HG02870 (cell line): ENCODE measurements at regions not wholly inside any gene's neighbourhood (a gene's known extent, or its start where the extent isn't known, plus 50 kb on each side); places are given as distances from the start of the nearest gene placed in this dataset.
"Not testable (repeated sequence)": the region's sequence is repeated elsewhere in the genome, so short reads cannot be mapped to it uniquely, and the experiment has no call there.

Experiments used
- ATAC-seq: cut with Tn5 transposase; IDR thresholded peaks from one replicate; pipeline ENCODE4 v1.9.1; 2021; ENCODE audit warnings: mild to moderate bottlenecking, moderate library complexity; ENCODE audit not compliant: unreplicated experiment

- ATAC-seq = no peak
Measured at GRCh38 chr5:57915536-57915935, 432.9 kb upstream of the ACTBL2 start.

- no peak for ATAC-seq
Measured at GRCh38 chr5:57911438-57911837, 428.8 kb upstream of the ACTBL2 start.

GRCh38 chr5:57906671-57907070 lies 424.1 kb upstream of the ACTBL2 start:
- no peak for ATAC-seq

- ATAC-seq = no peak
Measured at GRCh38 chr5:57903458-57903857, 420.8 kb upstream of the ACTBL2 start.

- ATAC-seq = no peak
Measured at GRCh38 chr5:57902095-57902494, 419.5 kb upstream of the ACTBL2 start.

- ATAC-seq = no peak
Measured at GRCh38 chr5:57900381-57900944, 417.9 kb upstream of the ACTBL2 start.

GRCh38 chr5:57896576-57896975 lies 414.0 kb upstream of the ACTBL2 start:
- ATAC-seq = no peak

GRCh38 chr5:57895766-57896165 lies 413.2 kb upstream of the ACTBL2 start:
- no peak for ATAC-seq

- ATAC-seq = no peak
Measured at GRCh38 chr5:57893926-57894325, 411.3 kb upstream of the ACTBL2 start.

GRCh38 chr5:57891443-57891842 lies 408.8 kb upstream of the ACTBL2 start:
- no peak for ATAC-seq

- no peak for ATAC-seq
Measured at GRCh38 chr5:57889558-57889957, 406.9 kb upstream of the ACTBL2 start.

- ATAC-seq = no peak
Measured at GRCh38 chr5:57887851-57888621, 405.4 kb upstream of the ACTBL2 start.

- no peak for ATAC-seq
Measured at GRCh38 chr5:57884346-57885102, 401.9 kb upstream of the ACTBL2 start.

- ATAC-seq = no peak
Measured at GRCh38 chr5:57880216-57880615, 397.6 kb upstream of the ACTBL2 start.

GRCh38 chr5:57878301-57878722 lies 395.7 kb upstream of the ACTBL2 start:
- no peak for ATAC-seq

GRCh38 chr5:57871496-57871895 lies 388.9 kb upstream of the ACTBL2 start:
- no peak for ATAC-seq

GRCh38 chr5:57870267-57870666 lies 387.7 kb upstream of the ACTBL2 start:
- ATAC-seq = not testable (repeated sequence)

- no peak for ATAC-seq
Measured at GRCh38 chr5:57863661-57864060, 381.1 kb upstream of the ACTBL2 start.

- no peak for ATAC-seq
Measured at GRCh38 chr5:57862942-57863341, 380.3 kb upstream of the ACTBL2 start.

GRCh38 chr5:57862471-57862911 lies 379.9 kb upstream of the ACTBL2 start:
- ATAC-seq = no peak

- ATAC-seq = no peak
Measured at GRCh38 chr5:57859626-57860025, 377.0 kb upstream of the ACTBL2 start.

GRCh38 chr5:57858905-57859304 lies 376.3 kb upstream of the ACTBL2 start:
- no peak for ATAC-seq
